ENCODE measurements at regions not wholly inside any gene's neighbourhood (a gene's known extent, or its start where the extent isn't known, plus 50 kb on each side); places are given as distances from the start of the nearest gene placed in this dataset.
"Not testable (repeated sequence)": the region's sequence is repeated elsewhere in the genome, so short reads cannot be mapped to it uniquely, and the experiment has no call there.

DNA sequence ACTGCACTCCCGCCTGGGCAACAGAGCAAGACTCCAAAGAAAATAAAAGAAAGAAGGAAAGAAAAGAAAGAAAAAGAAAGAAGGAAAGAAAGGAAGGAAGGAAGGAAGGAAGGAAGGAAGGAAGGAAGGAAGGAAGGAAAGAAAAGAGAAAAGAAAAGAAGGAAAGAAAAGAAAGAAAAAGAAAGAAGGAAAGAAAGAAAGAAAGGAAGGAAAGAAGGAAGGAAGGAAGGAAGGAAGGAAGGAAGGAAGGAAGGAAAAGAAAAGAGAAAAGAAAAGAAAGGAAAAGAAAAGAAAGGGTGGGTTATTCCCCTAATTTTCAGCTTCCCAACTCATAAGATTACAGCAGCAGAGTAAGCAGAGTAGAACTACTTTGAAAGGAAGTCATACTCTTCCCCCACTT, 64.4 kb downstream of the TMEM200C start:
- DNase-seq = not testable (repeated sequence)

DNA sequence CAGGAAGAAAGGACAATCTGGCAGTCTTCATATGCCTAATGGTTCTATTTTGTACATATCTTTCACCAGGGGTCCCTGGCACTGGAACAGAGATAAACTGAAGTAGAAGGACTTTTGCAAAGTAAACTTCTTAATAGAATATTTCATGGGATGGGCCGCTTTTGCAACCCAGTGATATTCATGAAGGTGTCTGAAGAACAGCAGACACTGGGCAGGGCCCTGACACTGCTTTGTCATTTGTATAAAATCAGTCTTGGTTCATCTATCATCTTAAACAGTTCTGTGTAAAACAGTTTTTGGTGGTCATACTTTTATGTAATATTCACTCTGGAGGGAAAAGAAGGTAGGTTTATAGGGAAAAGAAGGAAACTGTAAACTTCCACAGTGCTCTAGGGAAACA, 66.4 kb downstream of the TMEM200C start:
- DNase-seq = no peak

- DNase-seq = no peak
Observed at GRCh38 chr18:5825663-5826062, 69.7 kb downstream of the TMEM200C start.

GRCh38 chr18:5824370-5824984, 70.8 kb downstream of the TMEM200C start:
- no peak for DNase-seq

- DNase-seq = no peak
Observed at GRCh38 chr18:5817816-5818215, 77.5 kb downstream of the TMEM200C start.

DNA sequence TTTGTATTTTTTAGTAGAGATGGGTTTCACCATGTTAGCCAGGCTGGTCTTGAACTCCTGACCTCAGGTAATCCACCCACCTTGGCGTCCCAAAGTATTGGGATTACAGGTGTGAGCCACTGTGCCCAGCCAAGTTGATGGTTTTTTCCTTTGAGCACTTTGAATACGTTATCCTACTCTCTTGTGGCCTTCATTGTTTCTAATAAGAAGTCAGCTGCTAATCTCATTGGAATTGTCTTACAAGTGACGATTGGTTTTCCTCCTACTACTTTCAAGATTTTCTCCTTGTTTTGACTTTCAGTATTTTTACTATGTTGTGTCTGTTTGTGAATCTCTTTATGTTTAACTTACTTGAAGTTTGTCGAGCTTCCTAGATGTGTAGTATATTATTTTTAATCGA, 88.5 kb downstream of the TMEM200C start:
- no peak for DNase-seq

GRCh38 chr18:5787936-5788335, 107.4 kb downstream of the TMEM200C start:
- DNase-seq = no peak

- DNase-seq = no peak
Observed at GRCh38 chr18:5779922-5780321, 115.4 kb downstream of the TMEM200C start.

DNA sequence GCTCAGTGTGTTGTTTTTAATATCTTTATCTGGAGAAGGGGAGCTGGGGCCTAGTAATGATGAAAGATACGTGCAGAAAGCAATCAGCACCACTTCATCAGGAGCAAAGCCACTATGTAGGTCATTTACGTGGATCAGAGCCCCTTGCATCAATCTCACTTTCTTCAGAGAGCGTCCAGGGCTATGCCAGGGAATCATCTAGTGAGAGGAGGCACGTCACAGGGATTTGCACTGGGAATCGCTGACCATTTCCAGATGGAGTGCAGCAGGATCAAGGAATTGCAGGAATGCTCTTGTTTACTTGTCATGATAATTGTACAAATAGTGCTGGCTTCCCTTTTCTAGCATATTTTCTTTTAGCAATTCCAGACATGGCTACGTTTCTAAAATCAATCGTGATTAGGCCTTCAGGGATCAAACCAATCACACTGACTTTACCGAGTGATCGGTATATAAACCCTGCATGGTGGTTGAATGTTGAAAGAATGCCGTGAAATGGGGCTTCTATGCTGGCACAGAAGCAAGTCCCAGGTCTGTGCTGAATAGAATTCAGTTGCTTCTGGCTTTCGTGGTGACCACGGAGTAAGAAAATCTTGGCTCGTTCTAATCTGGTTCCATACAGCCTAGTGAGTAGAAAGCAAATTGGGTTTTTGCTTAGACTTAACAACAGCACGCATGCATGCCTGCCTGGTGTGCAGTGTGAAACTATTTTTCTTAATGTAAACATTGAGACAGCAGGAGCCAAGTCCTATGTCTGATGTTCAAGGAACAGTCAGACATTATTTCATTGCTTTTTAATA, 122.8 kb downstream of the TMEM200C start:
- no peak for DNase-seq

DNA sequence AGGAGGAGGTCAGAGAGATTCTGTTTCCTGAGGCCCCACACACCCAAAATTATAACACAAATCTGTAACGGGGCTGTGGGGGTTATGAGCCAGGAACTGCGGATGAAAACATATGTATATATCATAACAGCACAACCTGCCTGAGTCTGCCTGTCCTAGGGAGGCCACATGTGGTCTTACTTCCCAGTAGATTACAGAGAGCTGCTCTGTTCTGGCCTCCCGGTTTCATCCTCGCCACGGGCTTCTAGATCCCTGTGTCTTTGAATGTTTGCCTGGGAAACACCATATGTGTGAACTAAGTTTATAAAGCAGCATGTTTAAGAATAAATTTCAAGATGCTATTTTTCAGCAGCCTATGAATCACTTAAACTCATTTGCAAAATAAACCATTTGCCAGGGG, 124.0 kb downstream of the TMEM200C start:
- DNase-seq = no peak

DNA sequence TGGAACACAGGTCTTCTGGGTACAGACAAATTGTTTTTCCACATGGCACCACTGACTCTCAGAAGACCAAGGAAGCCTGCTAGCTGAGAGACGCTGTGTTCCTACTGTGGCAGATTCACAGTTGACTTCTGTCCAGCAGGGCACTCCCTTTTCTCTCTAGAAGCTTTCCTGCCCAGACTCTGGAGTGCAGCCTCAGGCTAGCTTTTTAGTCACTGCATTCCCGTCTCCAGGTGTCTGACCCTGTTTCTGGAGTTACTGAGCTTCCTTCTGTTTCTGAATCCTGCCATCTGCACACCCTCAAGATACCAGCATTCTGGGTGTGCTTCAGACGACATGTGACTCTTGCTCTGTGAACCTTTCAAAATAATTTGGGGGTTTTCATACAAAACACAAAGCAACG, 125.1 kb downstream of the TMEM200C start:
- DNase-seq = no peak

DNA sequence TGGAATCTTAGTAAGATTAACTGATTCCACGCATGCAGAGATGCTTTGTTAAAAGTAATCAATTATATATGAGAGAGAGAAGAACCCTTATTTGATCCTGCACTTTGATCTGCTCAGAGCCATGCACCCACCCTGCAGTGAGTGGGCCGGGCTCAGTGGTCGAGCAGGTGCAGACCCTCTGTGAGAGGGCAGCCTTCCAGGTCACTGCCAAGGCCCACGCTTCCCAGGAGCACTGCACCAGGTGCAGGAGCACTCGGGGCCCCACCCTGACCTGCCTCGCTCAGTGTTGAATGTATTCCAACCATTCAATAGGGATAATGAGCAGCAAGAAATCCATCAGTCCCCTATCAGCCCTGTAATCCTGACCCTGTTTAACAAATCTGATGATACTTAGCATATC, 126.9 kb downstream of the TMEM200C start:
- DNase-seq = no peak

GRCh38 chr18:5759194-5759593, 136.1 kb downstream of the TMEM200C start:
- no peak for DNase-seq

DNA sequence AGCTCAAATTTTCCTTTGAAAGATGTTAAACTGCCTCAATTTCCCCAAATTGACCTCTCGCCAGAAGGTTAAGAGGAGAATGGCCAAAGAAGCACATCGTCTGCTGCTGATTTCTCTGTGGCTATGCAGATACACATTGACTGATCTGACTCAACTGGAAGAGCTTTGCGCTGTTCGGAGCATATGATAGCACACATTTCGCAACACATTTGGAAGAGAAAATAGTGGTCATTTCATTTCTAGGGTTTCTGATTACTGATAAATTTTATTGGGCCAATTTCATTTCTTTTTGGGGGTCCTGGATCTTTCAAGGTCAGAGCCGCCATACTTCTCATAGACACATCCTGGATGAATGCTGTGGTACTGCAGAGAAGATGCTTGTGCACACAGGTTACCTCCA, 138.5 kb downstream of the TMEM200C start:
- DNase-seq = no peak

DNA sequence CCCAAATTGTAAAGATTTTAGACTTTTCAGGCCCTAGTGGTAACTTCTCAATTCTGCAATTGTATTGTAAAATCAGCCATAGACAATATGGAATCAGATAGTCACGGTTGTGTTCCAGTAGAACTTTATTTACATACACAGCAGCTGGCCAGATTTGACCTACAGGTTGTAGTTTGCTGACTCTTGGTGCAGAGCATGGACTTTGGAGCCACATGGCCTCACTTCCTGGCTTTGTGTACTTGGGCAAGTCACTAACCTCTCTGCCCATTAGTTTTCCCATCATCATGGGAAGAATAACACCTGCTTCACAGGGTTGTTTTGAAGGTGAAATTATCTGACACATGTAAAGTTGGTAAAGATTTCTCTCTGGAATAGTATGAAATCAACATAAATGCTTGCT, 147.6 kb downstream of the TMEM200C start:
- no peak for DNase-seq

GRCh38 chr18:5746844-5747243, 148.5 kb downstream of the TMEM200C start:
- no peak for DNase-seq

GRCh38 chr18:5744659-5745058, 150.7 kb downstream of the TMEM200C start:
- no peak for DNase-seq

GRCh38 chr18:5738526-5738925, 156.8 kb downstream of the TMEM200C start:
- no peak for DNase-seq

DNA sequence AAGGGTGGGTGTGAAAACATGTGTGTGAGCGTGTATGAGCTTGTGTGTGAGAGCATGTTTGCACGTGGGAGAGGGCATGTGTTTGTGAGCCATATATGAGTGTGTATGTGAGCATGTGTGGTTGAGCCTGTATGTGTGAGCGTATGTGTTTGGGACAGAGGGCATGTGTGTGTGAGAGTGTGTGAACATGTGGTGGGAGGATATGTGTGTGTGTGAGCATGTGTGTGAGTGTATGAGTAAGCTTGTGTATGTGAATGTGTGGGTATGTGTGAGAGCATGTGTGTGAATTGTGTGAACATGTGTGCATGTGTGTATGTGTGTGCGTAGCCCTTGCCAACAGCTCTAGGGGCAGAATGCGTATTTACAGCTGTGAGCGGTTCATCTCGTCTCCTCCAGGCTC, 163.0 kb downstream of the TMEM200C start:
- DNase-seq = no peak

- DNase-seq = no peak
Observed at GRCh38 chr18:5729983-5730699, 165.2 kb downstream of the TMEM200C start.

DNA sequence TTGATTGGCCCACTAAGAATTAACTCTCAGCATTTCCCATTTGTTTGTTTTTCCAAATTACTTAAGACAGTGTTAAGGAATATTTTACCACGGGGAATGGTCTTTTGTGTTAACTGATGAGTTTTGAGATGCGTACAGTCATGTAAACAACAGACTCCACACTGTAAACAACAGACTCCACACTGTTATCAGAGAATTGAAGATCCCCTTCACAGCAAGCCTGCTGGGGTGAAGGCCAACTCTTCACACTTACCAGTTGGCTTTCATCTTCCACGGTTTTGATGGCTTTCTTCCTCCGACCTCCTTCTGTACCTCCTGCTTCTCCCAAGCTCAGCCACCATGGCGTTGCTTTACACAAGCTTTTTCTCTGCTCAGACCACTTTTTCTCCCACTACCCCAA, 166.8 kb downstream of the TMEM200C start:
- DNase-seq = no peak

DNA sequence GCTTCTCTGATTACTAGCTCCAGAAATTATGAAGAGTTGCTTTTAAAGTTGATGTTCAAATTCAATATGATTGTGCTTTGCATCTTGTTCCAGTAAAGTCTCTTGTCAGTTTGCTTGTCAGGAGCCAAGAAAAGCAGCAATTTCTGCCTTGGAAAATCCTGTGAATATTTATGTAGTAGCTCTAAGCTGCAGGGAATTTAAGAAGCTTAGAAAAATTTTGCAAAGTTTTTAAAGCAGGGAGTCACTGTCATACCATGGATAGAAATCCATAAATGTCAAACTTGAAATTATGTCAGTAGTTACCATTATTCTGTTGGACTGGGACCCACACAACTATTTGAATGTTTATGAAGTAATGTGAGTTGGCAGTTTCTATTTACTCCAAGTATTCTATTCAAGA, 169.3 kb downstream of the TMEM200C start:
- no peak for DNase-seq

GRCh38 chr18:5721924-5722323, 173.4 kb downstream of the TMEM200C start:
- no peak for DNase-seq

DNA sequence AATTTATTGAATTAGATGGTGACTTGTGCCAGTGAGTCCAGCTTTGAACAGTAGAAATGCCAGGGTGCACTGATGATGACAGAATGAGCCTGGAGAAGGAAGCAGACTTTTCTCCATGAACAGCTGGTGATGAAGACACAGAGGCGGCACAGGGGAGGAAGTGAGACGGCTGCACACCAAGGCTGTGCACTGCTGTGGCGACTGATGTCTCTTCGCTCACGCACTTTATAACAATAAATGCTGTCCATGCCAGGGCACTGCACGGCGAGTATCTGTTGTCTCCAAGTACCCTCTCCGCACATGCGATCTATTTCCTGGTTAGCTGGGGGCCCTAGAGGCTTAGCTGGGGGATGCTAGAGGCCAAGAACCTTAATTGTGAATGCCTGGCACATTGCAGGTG, 175.2 kb downstream of the TMEM200C start:
- no peak for DNase-seq
